ENCODE measurements at regions not wholly inside any gene's neighbourhood (a gene's known extent, or its start where the extent isn't known, plus 50 kb on each side); places are given as distances from the start of the nearest gene placed in this dataset.

DNA sequence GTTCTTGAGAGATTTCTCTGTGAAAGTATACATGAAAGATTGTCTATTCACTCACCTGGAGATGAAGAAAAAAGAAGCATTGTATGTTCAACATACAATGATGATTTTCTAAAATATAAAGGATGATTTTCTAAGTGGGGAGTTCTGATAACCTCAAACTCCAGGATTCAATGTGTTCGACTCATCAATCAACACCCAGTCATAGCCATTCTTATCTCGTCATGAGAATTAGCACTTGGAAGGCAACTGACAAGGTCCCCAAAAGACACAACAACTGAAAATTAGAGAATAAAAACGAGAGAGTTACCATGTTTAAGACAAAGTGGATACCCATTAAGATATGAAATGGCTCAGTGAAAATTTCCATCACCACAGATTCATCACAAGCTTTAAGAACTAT, 52.1 kb upstream of the SIMC1 start:
- Mint-ChIP-seq H3K27ac (ENCODE audit: unreplicated experiment) (no peak overlapping the region), H3K9me3 (ENCODE audit: unreplicated experiment) (no peaks in the 10 kb centered on the region), H3K4me3 (ENCODE audit: unreplicated experiment) (no peak overlapping the region), H3K27me3 (ENCODE audit: unreplicated experiment) (peaks cover 3% of the 10 kb centered on the region), H3K36me3 (ENCODE audit: unreplicated experiment) (no peaks in the 10 kb centered on the region), H3K4me1 (ENCODE audit: unreplicated experiment) (no peaks in the 10 kb centered on the region)
- TF ChIP-seq, protein P1, sequence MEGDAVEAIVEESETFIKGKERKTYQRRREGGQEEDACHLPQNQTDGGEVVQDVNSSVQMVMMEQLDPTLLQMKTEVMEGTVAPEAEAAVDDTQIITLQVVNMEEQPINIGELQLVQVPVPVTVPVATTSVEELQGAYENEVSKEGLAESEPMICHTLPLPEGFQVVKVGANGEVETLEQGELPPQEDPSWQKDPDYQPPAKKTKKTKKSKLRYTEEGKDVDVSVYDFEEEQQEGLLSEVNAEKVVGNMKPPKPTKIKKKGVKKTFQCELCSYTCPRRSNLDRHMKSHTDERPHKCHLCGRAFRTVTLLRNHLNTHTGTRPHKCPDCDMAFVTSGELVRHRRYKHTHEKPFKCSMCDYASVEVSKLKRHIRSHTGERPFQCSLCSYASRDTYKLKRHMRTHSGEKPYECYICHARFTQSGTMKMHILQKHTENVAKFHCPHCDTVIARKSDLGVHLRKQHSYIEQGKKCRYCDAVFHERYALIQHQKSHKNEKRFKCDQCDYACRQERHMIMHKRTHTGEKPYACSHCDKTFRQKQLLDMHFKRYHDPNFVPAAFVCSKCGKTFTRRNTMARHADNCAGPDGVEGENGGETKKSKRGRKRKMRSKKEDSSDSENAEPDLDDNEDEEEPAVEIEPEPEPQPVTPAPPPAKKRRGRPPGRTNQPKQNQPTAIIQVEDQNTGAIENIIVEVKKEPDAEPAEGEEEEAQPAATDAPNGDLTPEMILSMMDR (IDR thresholded peaks at IDR 0.05): no peak
- no peak for DNase-seq (ENCODE audit: extremely low spot score, unreplicated experiment)

DNA sequence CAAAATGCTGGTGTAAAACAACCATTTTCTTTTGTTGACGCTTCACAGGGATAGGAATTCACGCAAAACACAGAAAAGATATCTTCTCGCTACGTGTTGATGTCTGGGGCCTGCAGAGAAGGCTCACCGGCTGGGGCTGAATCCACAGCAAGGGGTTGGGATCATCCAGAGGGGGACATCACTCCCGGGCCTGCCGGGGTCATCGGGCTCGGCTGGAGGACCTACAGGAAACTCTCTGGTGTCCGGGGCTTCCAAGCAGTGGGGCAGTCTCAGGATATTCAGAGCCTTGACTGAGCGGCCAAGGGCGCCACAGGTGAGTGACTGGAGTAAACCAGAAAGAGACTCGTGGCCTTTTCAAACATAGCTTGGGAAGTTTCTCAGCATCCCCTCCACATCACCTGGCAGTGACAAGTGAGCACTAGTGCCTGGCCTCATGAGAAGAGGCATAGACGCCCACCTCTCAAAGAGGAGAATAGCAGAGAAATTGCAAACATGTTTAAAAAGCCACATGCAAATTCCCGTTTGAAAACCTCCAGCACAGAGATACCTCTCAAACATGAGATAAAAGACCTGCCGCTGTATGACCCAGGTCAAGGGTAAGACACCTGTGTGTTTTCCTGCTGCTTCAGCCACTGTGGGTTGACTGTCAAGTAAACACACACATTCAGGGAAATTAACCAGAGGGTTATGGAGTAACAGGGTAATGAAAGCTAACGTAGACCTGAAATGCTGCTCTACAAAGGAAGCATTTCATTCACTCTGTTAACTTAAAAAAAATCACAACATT, 50.8 kb upstream of the SIMC1 start:
- Mint-ChIP-seq H3K9me3 (ENCODE audit: unreplicated experiment) (no peaks in the 10 kb centered on the region), H3K36me3 (ENCODE audit: unreplicated experiment) (no peaks in the 10 kb centered on the region), H3K27ac (ENCODE audit: unreplicated experiment) (no peak overlapping the region)

DNA sequence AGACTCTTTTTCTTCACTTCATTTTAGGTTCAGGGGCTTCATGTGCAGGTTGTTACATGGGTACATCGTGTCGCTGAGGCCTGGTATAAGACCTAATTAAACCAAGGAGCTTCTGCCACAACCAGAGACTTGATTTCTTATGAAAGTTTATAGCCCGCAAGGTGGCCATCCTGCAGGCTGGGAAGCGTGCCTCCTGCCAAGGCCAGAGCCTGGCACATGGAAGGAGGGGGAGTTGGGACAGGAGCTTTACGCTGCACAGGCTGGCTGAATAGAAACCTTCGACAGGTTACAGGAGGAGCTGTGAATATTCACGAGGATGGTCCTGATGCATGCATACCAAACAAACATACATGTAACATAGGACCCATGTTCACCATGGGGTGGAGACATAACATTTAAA, 50.1 kb upstream of the SIMC1 start:
- Mint-ChIP-seq H3K4me1 (ENCODE audit: unreplicated experiment) (no peaks in the 10 kb centered on the region), H3K27ac (ENCODE audit: unreplicated experiment) (no peak overlapping the region), H3K4me3 (ENCODE audit: unreplicated experiment) (no peak overlapping the region), H3K9me3 (ENCODE audit: unreplicated experiment) (no peaks in the 10 kb centered on the region), H3K27me3 (ENCODE audit: unreplicated experiment) (peaks cover 3% of the 10 kb centered on the region), H3K36me3 (ENCODE audit: unreplicated experiment) (no peaks in the 10 kb centered on the region)
- DNase-seq (ENCODE audit: extremely low spot score, unreplicated experiment): peak; percentile 48
- TF ChIP-seq, protein P1 (IDR thresholded peaks at IDR 0.05): no peak

More for the DNA sequence above, 50.8 kb upstream of the SIMC1 start:
- peak; percentile 73 for DNase-seq (ENCODE audit: extremely low spot score, unreplicated experiment)
- peaks cover 3% of the 10 kb centered on the region for H3K27me3 Mint-ChIP-seq (ENCODE audit: unreplicated experiment)
- no peak overlapping the region for H3K4me3 Mint-ChIP-seq (ENCODE audit: unreplicated experiment)
- no peaks in the 10 kb centered on the region for H3K4me1 Mint-ChIP-seq (ENCODE audit: unreplicated experiment)
- TF ChIP-seq, protein P1 (IDR thresholded peaks at IDR 0.05): no peak
